Activated T-helper 9 cell treated with anti-CD3 and anti-CD28 coated beads, Interleukin-2, amount 50 U/mL, for 16 hours (primary cell): ENCODE measurements at regions not wholly inside any gene's neighbourhood (a gene's known extent, or its start where the extent isn't known, plus 50 kb on each side); places are given as distances from the start of the nearest gene placed in this dataset.

ENCODE experiments used
- DNase-seq: peaks from one replicate; pipeline ENCODE4 v3.0.0-alpha.2; 2020; ENCODE audit warnings: low read depth

- no peak for DNase-seq
Measured at GRCh38 chr4:177573507-177573906, 131.3 kb upstream of the AGA start.

GRCh38 chr4:177574446-177574845 lies 132.2 kb upstream of the AGA start:
- no peak for DNase-seq

GRCh38 chr4:177579649-177580048 lies 137.4 kb upstream of the AGA start:
- no peak for DNase-seq

GRCh38 chr4:177582992-177583391 lies 140.8 kb upstream of the AGA start:
- no peak for DNase-seq

GRCh38 chr4:177587989-177588388 lies 145.8 kb upstream of the AGA start:
- no peak for DNase-seq

GRCh38 chr4:177595386-177595785 lies 153.1 kb upstream of the AGA start:
- DNase-seq, result no peak

GRCh38 chr4:177596035-177596434 lies 153.8 kb upstream of the AGA start:
- no peak for DNase-seq

- no peak for DNase-seq
Measured at GRCh38 chr4:177596991-177597390, 154.8 kb upstream of the AGA start.

- DNase-seq, result no peak
Measured at GRCh38 chr4:177605252-177605651, 163.0 kb upstream of the AGA start.

GRCh38 chr4:177607111-177607573 lies 164.9 kb upstream of the AGA start:
- no peak for DNase-seq

GRCh38 chr4:177611974-177612664 lies 169.9 kb upstream of the AGA start:
- DNase-seq, result no peak

GRCh38 chr4:177612684-177613083 lies 170.4 kb upstream of the AGA start:
- DNase-seq, result no peak

- DNase-seq, result no peak
Measured at GRCh38 chr4:177632481-177632880, 190.2 kb upstream of the AGA start.

- no peak for DNase-seq
Measured at GRCh38 chr4:177638871-177639270, 196.6 kb upstream of the AGA start.

GRCh38 chr4:177640864-177641263 lies 198.6 kb upstream of the AGA start:
- DNase-seq, result no peak

GRCh38 chr4:177660223-177660622 lies 218.0 kb upstream of the AGA start:
- no peak for DNase-seq

GRCh38 chr4:177667687-177668086 lies 225.4 kb upstream of the AGA start:
- DNase-seq, result no peak

- DNase-seq, result no peak
Measured at GRCh38 chr4:177671387-177671786, 229.2 kb upstream of the AGA start.

GRCh38 chr4:177671845-177672244 lies 229.6 kb upstream of the AGA start:
- DNase-seq, result no peak

- DNase-seq, result no peak
Measured at GRCh38 chr4:177673985-177674489, 231.8 kb upstream of the AGA start.

GRCh38 chr4:177680308-177680707 lies 238.1 kb upstream of the AGA start:
- no peak for DNase-seq

GRCh38 chr4:177681902-177682301 lies 239.7 kb upstream of the AGA start:
- DNase-seq, result no peak

GRCh38 chr4:177687117-177687516 lies 244.9 kb upstream of the AGA start:
- DNase-seq, result no peak

- no peak for DNase-seq
Measured at GRCh38 chr4:177692907-177693306, 250.7 kb upstream of the AGA start.
